ENCODE measurements at regions not wholly inside any gene's neighbourhood (a gene's known extent, or its start where the extent isn't known, plus 50 kb on each side); places are given as distances from the start of the nearest gene placed in this dataset.

GRCh38 chr7:106590209-106590816 is 70.6 kb downstream of the CCDC71L start:
- no peak for TF ChIP-seq CTCF (IDR thresholded peaks at IDR 0.05)
- TF ChIP-seq POLR2A (IDR thresholded peaks at IDR 0.05): no peak

All from body of pancreas (tissue), 4 donors.